K562 (cell line): ENCODE measurements at regions not wholly inside any gene's neighbourhood (a gene's known extent, or its start where the extent isn't known, plus 50 kb on each side); places are given as distances from the start of the nearest gene placed in this dataset.

Source experiments
- ATAC-seq: fragments of 200-7000 bp; cut with Tn5 transposase; 3 replicates; pipeline ENCODE4 v1.9.1; 2020; ENCODE audit warnings: moderate library complexity
- BruUV-seq: library from RNA; stranded (reverse); fragments of 400-500 nt; replicated peaks from 2 replicates; lab custom pipeline; 2021; lab: Mats Ljungman, UMichigan
- CTCF ChIA-PET: fragments of 300-600 bp; formaldehyde crosslinking; extraction: SDS; loops from one replicate; lab custom pipeline; 2021; ENCODE audit warnings: low intra/inter-chr PET ratio; lab: Yijun Ruan, JAX
- POLR2A ChIA-PET: fragments of 300-600, 350-650 bp; sonication (Branson Sonifier 250); formaldehyde crosslinking; extraction: SDS; loops from one replicate; lab custom pipeline; 2021; ENCODE audit warnings: antibody characterized with exemption, inconsistent platforms; lab: Yijun Ruan, JAX
- DNase-seq, 4 experiments: peaks; one replicate each; pipeline versions ENCODE4 v3.0.0 to v3.0.0-alpha.2; 2011 to 2018; ENCODE audit warnings: low spot score in 3 of 4, mixed read lengths in 3 of 4; ENCODE audit errors: extremely low read depth in 1 of 4
- FAIRE-seq: peaks from 2 replicates; lab custom pipeline; 2011; peaks lifted over from hg19 to GRCh38; lab: Jason Lieb, UNC
- H2AFZ ChIP-seq: 2 replicates; pipeline ENCODE4 v1.6.0; 2011; ENCODE audit warnings: low read depth, low read length, control low read depth, inconsistent platforms
- H3K27ac ChIP-seq: fragments of 200-600 bp; 3 replicates; pipeline ENCODE4 v1.8.0; 2011; ENCODE audit warnings: low read depth, mild to moderate bottlenecking, control low read depth, inconsistent platforms, low read length, moderate library complexity, mixed read lengths; ENCODE audit errors: extremely low read depth
- H3K27me3 ChIP-seq, 2 experiments: fragments of 300-600 bp in 1 of 2; 2 replicates in 1 of 2; 3 replicates in 1 of 2; pipeline versions ENCODE4 v1.6.0 to v1.8.0; 2011; ENCODE audit warnings: inconsistent platforms in 2 of 2, low read length in 2 of 2, mild to moderate bottlenecking in 1 of 2, mixed read lengths in 1 of 2, moderate library complexity in 1 of 2; ENCODE audit not compliant: control insufficient read depth in 2 of 2, insufficient read depth in 2 of 2
- H3K36me3 ChIP-seq: fragments of 300-600 bp; 3 replicates; pipeline ENCODE4 v1.8.0; 2011; ENCODE audit warnings: mild to moderate bottlenecking, low read length, inconsistent platforms; ENCODE audit not compliant: control insufficient read depth, insufficient read depth
- H3K4me1 ChIP-seq, 2 experiments: fragments of 200-600 bp in 1 of 2; replicated peaks in 1 of 2; 2 replicates in 1 of 2; 3 replicates in 1 of 2; pipeline versions ENCODE4 v1.5.1 to v1.8.0; 2011; ENCODE audit warnings: inconsistent platforms in 2 of 2, low read length in 2 of 2, mild to moderate bottlenecking in 1 of 2, mixed read lengths in 1 of 2, moderate library complexity in 1 of 2; ENCODE audit not compliant: control insufficient read depth in 2 of 2, insufficient read depth in 2 of 2
- H3K4me2 ChIP-seq: 2 replicates; pipeline ENCODE4 v1.6.1; 2011; ENCODE audit warnings: low read length, control low read depth, inconsistent platforms, mixed read lengths; ENCODE audit not compliant: insufficient read depth
- H3K4me3 ChIP-seq: fragments of 200-600 bp; sonication (generic), shearing (Covaris generic); 2 replicates; pipeline ENCODE4 v1.5.1; 2016; ENCODE audit warnings: control low read depth, inconsistent platforms
- H3K79me2 ChIP-seq: fragments of 200-600 bp; 3 replicates; pipeline ENCODE4 v1.8.0; 2011; ENCODE audit warnings: low read length, inconsistent platforms; ENCODE audit not compliant: control insufficient read depth, insufficient read depth
- H3K9ac ChIP-seq, 2 experiments: 2 replicates each; pipeline versions ENCODE4 v1.6.0 to v1.6.1; 2011; ENCODE audit warnings: low read depth in 2 of 2, low read length in 2 of 2, control low read depth in 1 of 2, inconsistent platforms in 1 of 2, mild to moderate bottlenecking in 1 of 2, mixed read lengths in 1 of 2; ENCODE audit not compliant: insufficient read depth in 1 of 2
- H3K9me1 ChIP-seq: one replicate; pipeline ENCODE4 v1.6.0; 2011; ENCODE audit warnings: inconsistent platforms, mild to moderate bottlenecking, low read length, moderate library complexity; ENCODE audit not compliant: control insufficient read depth, insufficient read depth
- H3K9me3 ChIP-seq: replicated peaks from 2 replicates; pipeline ENCODE4 v1.5.1; 2011; ENCODE audit warnings: low read depth, low read length, inconsistent platforms; ENCODE audit not compliant: control insufficient read depth, insufficient read depth
- H4K20me1 ChIP-seq: replicated peaks from 2 replicates; pipeline ENCODE4 v1.6.1; 2011; ENCODE audit warnings: low read length, inconsistent platforms, mixed read lengths; ENCODE audit not compliant: control insufficient read depth, insufficient read depth
- CAMTA2 ChIP-seq: fragments of 250-450 bp; sonication (Bioruptor Pico); conservative IDR thresholded peaks from 2 replicates; pipeline ENCODE4 v1.5.1; 2022
- FOXM1 ChIP-seq, 2 experiments: fragments of 450-650 bp in 1 of 2; sonication (generic) in 1 of 2; formaldehyde crosslinking in 1 of 2; IDR thresholded peaks; 2 replicates each; pipeline versions ENCODE4 v1.6.1 to v1.9.0; 2017 to 2022; ENCODE audit warnings: low read depth in 2 of 2, mild to moderate bottlenecking in 2 of 2, missing genetic modification reagents in 1 of 2, moderate library complexity in 1 of 2
- HMG20B ChIP-seq: fragments of 250-450 bp; sonication (Bioruptor Pico); IDR thresholded peaks from 2 replicates; pipeline ENCODE4 v1.5.0; 2021; ENCODE audit warnings: mild to moderate bottlenecking
- JUNB ChIP-seq: fragments of 450-650 bp; formaldehyde crosslinking; conservative IDR thresholded peaks from 2 replicates; pipeline ENCODE4 v1.4.0; 2020; ENCODE audit warnings: mild to moderate bottlenecking
- KDM2B ChIP-seq: fragments of 250-450 bp; sonication (Bioruptor Pico); IDR thresholded peaks from 2 replicates; pipeline ENCODE4 v1.8.0; 2021; ENCODE audit warnings: mild to moderate bottlenecking, moderate library complexity
- KLF13 ChIP-seq: fragments of 450-650 bp; IDR thresholded peaks from 2 replicates; pipeline ENCODE4 v1.6.1; 2016; ENCODE audit warnings: missing genetic modification characterization, low read depth, mild to moderate bottlenecking, missing compliant biosample characterization, moderate library complexity, borderline replicate concordance
- MLX ChIP-seq, 2 experiments: fragments of 450-650 bp in 1 of 2; sonication (generic) in 1 of 2; formaldehyde crosslinking; conservative IDR thresholded peaks; 2 replicates each; pipeline versions ENCODE4 v1.4.0 to v1.8.1; 2020 to 2022; ENCODE audit warnings: mild to moderate bottlenecking in 1 of 2, missing genetic modification reagents in 1 of 2
- MTA2 ChIP-seq: fragments of 450-650 bp; IDR thresholded peaks from 2 replicates; pipeline ENCODE4 v1.6.1; 2016; ENCODE audit warnings: low read depth
- NFE2L1 ChIP-seq: fragments of 450-650 bp; IDR thresholded peaks from 2 replicates; pipeline ENCODE4 v1.6.1; 2016; ENCODE audit warnings: missing genetic modification characterization, low read depth, mild to moderate bottlenecking, missing compliant biosample characterization, moderate library complexity, borderline replicate concordance
- PML ChIP-seq: IDR thresholded peaks from 2 replicates; pipeline ENCODE4 v1.6.1; 2012; ENCODE audit warnings: low read length, inconsistent platforms
- PTRF ChIP-seq: fragments of 450-650 bp; IDR thresholded peaks from 2 replicates; pipeline ENCODE4 v1.6.1; 2016; ENCODE audit warnings: mild to moderate bottlenecking, missing genetic modification characterization, missing compliant biosample characterization
- SMAD2 ChIP-seq: fragments of 150-350 bp; IDR thresholded peaks from 2 replicates; pipeline ENCODE4 v1.6.1; 2014; ENCODE audit warnings: low read depth, mild to moderate bottlenecking, low read length
- TBP ChIP-seq: optimal IDR thresholded peaks from 2 replicates; pipeline ENCODE3; 2011; ENCODE audit warnings: low read depth, low read length, improper control_type of control experiment
- TEAD4 ChIP-seq, 2 experiments: sonication (generic) in 1 of 2; formaldehyde crosslinking in 1 of 2; IDR thresholded peaks; 2 replicates each; pipeline versions ENCODE4 v1.6.1 to v1.8.0; 2012 to 2022; ENCODE audit warnings: borderline replicate concordance in 1 of 2, inconsistent platforms in 1 of 2, low read length in 1 of 2, mild to moderate bottlenecking in 1 of 2, missing genetic modification reagents in 1 of 2
- ZFP30 ChIP-seq: fragments of 250-450 bp; sonication (Bioruptor Pico); IDR thresholded peaks from 2 replicates; pipeline ENCODE4 v1.8.0; 2022; ENCODE audit warnings: moderate library complexity, mild to moderate bottlenecking, inconsistent platforms, borderline replicate concordance
- ZMIZ1 ChIP-seq, 2 experiments: fragments of 150-350 bp in 1 of 2; IDR thresholded peaks; 2 replicates each; pipeline ENCODE4 v1.6.1; 2012 to 2016; ENCODE audit warnings: low read depth in 2 of 2, low read length in 2 of 2, mild to moderate bottlenecking in 1 of 2, moderate library complexity in 1 of 2
- ZNF174 ChIP-seq: fragments of 250-450 bp; sonication (Bioruptor Pico); IDR thresholded peaks from 2 replicates; pipeline ENCODE4 v1.4.0; 2020; ENCODE audit warnings: mild to moderate bottlenecking
- ZNF436 ChIP-seq: fragments of 250-450, 450-650 bp; sonication (Bioruptor Pico); formaldehyde crosslinking; IDR thresholded peaks from 2 replicates; pipeline ENCODE4 v1.7.0; 2020; ENCODE audit warnings: mild to moderate bottlenecking
- ZNF76 ChIP-seq: fragments of 250-450 bp; sonication (Bioruptor Pico); IDR thresholded peaks from 2 replicates; pipeline ENCODE4 v1.4.0; 2020; ENCODE audit warnings: mild to moderate bottlenecking, moderate library complexity, borderline replicate concordance
- WGBS: fragments of 100-300 bp; shearing (Covaris generic); methylation state at CpG from one replicate; pipeline ENCODE4 v1.1.6; 2016; ENCODE audit warnings: low coverage, mixed read lengths; ENCODE audit not compliant: insufficient coverage; ENCODE audit errors: missing lambda C conversion rate; 5-methylcytosine and 5-hydroxymethylcytosine counted together
- in situ Hi-C: fragments of 300-500 bp; cut with MboI; formaldehyde crosslinking; loops from 4 replicates; pipeline ENCODE4 v1.15.0; 2018; ENCODE audit warnings: inconsistent platforms, mixed read lengths
- intact Hi-C: fragments of 100-400 bp; cut with micrococcal nuclease; formaldehyde crosslinking; loops from 2 replicates; pipeline ENCODE4 v1.14.2; 2022

GRCh38 chr9:74317235-74317634 is 179.9 kb upstream of the RORB start (continued):
- TF ChIP-seq JUNB (CRISPR knock-in tag) = no peak
- TF ChIP-seq ZNF174 (CRISPR knock-in tag) = no peak
- TF ChIP-seq PTRF (tag) = no peak

DNA sequence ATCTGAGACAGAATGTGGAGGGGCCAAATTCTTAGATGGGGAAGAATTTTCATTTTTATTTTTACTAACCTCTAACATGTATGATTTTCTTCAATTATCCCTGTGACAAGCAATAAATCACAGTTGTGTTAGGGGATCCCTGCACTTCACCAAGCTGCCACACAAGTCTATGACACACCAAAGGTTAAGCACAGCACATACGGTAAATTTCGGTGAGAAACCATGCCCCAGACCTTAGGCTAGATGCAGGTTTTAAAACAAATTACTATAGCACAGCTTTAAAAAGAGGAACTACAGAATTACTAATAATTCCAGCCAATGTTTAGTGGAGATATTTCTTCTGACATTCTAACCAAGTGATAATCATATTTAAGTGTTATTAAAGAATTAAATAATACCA is 175.7 kb upstream of the RORB start:
- Histone ChIP-seq H3K27me3 (no peaks in the 10 kb centered on the region), H2AFZ (no peak overlapping the region), H3K9ac (no peak overlapping the region), H4K20me1 (no peaks in the 10 kb centered on the region), H3K4me3 (no peak overlapping the region), H3K4me2 (no peak overlapping the region), H3K4me1 (no peaks in the 10 kb centered on the region), H3K27ac (no peak overlapping the region), H3K9me3 (no peaks in the 10 kb centered on the region), H3K79me2 (no peaks in the 10 kb centered on the region), H3K36me3 (no peaks in the 10 kb centered on the region), H3K9me1 (no peaks in the 10 kb centered on the region)
- FAIRE-seq (no peak), ATAC-seq (no peak), DNase-seq (no peak)
- BruUV-seq = no TSS peak
- ChIA-PET CTCF (no interaction called here), POLR2A (no interaction called here)
- WGBS = 0% methylated on average over 2 of the region's 2 CpGs
- intact Hi-C loops (no loop called here), in situ Hi-C loops (no loop called here)
- TF ChIP-seq KDM2B (CRISPR knock-in tag) (no peak), ZFP30 (no peak), MTA2 (no peak), CAMTA2 (CRISPR knock-in tag) (no peak), HMG20B (CRISPR knock-in tag) (no peak), SMAD2 (no peak), NFE2L1 (no peak), ZNF76 (CRISPR knock-in tag) (no peak), PML (no peak), FOXM1 (IDR thresholded peaks at IDR 0.05; ENCODE audit: low read depth) (no peak), FOXM1 (CRISPR knock-in tag; IDR thresholded peaks at IDR 0.05; ENCODE audit: low read depth) (no peak), TBP (no peak), ZMIZ1 (IDR thresholded peaks at IDR 0.05; ENCODE audit: low read depth in 2 of 2, low read length in 2 of 2) (no peak), KLF13 (tag) (no peak), MLX (CRISPR knock-in tag; conservative IDR thresholded peaks at IDR 0.05) (no peak), TEAD4 (IDR thresholded peaks at IDR 0.05; ENCODE audit: low read length) (no peak), TEAD4 (CRISPR knock-in tag; IDR thresholded peaks at IDR 0.05; ENCODE audit: borderline replicate concordance) (no peak), ZNF436 (no peak)
